Stimulated activated CD4-positive, alpha-beta T cell treated with anti-CD3 and anti-CD28 coated beads, TNF-alpha, amount 100 ng/mL, for 48 hours (primary cell): ENCODE measurements at regions not wholly inside any gene's neighbourhood (a gene's known extent, or its start where the extent isn't known, plus 50 kb on each side); places are given as distances from the start of the nearest gene placed in this dataset.

Experiments
- DNase-seq, 3 donors: peaks; one replicate each; pipeline ENCODE4 v3.0.0-alpha.2; 2020; ENCODE audit warnings: low read depth in 3 of 3

DNA sequence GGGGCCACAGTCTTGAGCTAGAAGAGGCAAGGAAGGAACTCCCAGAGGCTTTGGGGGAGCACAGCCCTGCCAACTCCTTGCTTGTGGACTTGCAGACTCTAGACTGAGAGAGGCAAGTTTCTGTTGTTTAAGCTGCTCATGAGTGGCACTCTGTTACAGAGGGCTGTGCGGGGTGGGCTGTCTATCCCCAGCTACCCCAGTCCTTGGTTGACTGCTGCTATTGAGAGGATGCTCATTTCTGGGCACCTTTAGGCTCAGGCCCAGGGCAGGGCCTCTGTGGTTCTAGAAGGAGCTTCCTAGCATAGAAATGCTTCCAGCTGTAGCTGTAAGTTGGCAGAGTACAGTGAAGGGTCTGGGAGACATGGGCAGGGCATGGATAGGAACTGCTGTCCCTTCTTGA lies 151.3 kb upstream of the GGTLC1 start:
- DNase-seq, result no peak

DNA sequence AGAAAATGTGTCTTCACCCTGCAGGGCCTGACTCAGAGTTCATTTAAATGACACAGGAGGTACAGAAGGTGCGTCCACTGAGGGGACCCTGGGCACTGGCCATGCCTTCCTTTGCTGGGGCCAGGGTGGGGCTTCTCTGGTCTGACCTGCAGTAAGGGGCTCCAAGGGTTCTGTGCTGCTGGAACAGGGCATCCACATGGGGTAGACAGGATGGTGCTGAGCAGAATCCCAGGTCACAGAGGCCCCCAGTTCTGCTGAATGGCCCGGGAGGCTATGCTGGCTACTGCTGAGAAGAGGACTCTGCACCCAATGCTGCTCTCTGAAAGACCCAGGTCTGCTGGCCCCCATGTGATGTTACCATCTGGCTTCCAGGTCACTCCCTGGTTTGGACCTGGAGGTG lies 150.4 kb upstream of the GGTLC1 start:
- no peak for DNase-seq

DNA sequence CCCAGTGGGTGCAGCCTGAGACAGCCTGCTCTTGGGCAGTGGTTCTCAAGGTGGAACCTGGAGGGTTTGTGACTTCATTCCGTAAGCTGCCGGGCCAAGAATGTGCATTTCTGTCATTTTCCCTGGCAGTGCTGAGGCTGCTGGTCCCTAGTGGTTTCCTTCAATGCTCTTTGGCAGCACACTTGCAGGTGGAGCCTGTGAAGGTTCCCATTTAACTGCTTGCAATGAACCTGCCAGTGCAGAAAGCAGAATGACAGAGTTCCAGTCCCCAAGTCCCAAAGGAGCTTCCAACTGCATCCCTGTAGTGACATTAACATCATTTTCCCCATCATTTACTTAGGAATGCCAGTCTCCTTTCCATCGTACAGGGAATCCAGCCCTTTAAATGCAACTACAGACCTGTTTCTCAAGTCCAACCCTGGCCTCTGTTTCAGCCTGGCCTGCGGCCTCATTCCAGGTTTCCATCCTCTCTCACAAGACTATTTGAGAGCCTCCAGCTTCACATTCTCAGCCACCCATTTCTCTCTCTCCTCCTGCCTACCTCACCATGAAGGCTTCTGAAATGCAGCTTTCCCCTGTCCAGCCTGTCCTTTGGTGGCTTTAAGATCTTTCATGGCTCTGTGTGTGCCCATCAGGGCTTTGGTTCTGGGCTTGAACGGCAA lies 149.7 kb upstream of the GGTLC1 start:
- no peak for DNase-seq

DNA sequence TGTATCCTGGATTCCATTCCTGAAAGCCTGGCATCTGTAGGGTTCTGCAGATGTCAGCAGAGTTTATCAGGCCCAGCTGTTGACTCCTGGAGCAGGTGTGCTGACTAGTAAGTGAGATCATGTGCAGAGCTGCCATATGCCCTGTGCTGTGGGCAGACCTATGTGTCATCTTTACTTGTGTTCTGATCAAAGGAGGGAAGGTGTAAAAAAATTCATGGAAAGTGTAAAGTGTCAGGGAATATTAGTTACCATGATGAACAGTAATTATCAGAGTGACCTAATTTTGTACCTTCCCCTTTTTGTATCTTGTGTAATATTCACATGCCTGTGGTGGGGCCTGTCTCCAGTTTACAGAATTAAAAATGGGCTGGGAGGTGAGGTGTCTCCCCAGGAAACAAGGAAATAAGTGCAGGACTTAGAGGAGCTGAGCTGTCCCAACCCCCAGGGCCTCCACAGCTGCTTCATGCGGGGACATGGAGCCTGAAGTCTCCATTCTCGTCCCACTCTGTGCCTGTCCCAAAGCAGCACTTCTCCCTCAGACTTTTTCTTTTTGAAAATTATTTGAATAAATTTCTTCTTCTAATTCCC lies 148.2 kb upstream of the GGTLC1 start:
- no peak for DNase-seq

DNA sequence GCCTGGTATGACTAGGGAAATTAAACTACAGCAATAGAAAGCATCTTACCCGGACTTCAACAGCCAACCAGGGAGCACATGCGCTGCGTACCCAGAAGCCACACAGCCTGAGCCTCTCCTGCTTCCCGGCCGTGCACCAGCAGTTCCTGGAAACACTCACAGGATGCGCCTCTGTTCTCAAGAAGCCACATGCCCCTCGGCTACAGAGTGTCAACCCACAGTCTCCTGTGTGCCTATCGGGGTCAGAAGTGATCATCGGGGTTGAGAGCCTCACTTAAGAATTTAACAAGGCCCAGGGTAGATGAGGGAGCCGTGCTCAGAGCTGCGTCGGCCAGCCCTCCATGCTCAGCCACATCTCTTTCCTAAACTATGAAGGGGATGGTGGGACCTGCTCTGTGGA lies 147.2 kb upstream of the GGTLC1 start:
- no peak for DNase-seq

DNA sequence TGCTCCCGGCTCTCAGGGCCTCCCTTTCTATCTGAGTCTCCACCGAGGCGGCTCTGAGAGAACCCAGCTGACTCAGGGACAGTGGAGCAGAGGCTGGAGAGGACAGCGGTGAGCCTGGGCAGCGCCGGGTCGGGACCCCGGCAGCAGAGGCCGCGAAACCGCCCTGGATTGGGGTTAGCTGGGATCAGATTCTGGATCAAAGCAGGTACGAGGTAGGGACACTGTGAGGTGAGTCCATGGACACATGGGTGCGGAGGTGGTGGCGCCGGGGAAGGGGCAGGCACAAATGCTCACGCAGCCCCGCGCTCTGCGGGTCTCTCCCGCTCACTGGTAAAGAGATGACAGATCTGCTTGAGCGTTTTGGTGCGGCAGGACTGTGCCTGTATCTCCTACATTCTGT lies 146.4 kb upstream of the GGTLC1 start:
- no peak for DNase-seq

DNA sequence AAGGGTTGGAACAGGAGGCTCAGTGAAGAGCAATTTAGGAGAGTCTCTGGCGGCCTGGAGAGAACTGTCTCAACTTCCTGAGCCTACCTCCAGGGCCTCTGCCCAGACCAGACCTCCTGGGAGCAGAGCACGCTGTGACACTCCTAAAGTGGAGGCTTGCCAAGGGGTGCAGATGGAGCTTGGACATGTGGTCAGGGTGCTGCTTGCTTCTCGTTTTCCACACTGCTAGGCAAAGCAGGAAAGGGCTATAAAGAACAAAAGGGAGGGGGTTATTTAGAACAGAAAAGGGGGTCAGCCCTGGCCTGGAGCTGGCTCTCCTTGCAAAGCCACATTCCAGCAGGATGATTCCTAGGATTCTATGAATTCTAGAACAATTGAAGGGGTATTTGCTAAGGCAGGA lies 145.7 kb upstream of the GGTLC1 start:
- no peak for DNase-seq

DNA sequence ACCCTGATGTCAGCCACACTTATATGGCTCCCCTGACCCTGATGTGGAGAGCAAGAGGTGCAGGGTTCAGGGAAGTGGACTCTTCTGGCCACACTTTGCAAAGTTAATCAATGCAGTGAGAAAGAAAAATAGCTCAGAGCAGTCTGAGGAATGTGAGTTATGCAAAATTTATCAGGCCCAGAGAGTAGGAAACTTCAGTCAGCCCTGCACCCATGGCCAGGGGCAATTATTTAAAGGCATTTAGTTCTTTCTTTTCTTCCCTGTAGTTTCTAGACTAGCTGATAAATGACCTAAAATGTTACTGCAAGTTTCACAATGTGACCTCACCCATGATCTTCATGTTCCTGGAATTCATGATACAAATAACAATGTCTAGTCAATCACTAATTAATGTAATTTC lies 143.7 kb upstream of the GGTLC1 start:
- DNase-seq, result no peak

DNA sequence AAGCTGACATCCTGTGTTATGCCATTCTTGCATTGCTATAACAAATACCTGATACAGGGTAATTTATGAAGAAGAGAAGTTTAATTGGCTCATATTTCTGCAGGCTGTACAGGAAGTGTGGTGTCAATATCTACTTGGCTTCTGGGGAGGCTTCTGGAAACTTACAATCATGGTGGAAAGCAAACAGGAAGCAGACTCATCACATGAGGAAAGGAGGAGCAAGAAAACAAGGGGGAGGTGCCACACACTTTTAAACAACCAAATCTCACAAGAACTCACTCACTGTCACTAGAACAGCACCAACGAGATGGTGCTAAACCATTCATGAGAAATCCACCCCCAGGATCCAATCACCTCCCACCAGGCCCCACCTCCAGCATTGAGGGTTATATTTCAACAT lies 143.1 kb upstream of the GGTLC1 start:
- no peak for DNase-seq

DNA sequence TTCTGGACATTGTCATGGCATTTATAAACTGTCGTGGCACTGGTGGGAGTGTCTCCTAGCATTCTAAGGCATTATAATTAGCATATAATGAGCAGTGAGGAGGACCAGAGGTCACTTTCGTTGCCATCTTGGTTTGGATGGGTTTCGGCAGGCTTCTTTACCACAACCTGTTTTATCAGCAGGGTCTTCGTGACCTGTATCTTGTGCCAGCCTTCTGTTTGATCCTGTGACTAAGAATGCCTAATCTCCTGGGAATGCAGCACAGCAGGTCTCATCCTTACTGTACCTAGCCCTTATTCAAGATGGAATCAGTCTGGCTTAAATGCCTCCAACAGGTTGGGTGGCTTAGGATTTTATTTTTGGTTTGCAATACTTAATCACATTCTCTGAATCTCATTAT lies 142.7 kb upstream of the GGTLC1 start:
- no peak for DNase-seq

DNA sequence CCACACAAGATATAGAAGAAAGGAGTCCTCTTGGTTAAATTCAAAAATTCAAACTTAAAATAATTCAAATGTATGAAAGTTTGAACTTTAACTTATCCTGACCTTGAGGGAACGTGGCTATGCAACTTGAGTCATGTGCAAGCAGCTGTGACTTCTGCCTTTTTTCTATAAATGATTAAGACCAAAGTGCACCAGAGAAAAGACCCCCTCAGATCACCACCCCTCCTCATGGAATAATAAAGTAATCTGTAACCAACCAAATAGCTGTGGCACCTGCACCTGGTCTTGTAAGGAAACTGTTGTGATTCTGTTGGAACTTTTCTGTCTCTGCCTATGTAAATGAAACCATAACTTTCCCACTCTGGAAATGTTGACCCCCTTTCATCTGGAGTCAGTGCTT lies 141.1 kb upstream of the GGTLC1 start:
- no peak for DNase-seq

DNA sequence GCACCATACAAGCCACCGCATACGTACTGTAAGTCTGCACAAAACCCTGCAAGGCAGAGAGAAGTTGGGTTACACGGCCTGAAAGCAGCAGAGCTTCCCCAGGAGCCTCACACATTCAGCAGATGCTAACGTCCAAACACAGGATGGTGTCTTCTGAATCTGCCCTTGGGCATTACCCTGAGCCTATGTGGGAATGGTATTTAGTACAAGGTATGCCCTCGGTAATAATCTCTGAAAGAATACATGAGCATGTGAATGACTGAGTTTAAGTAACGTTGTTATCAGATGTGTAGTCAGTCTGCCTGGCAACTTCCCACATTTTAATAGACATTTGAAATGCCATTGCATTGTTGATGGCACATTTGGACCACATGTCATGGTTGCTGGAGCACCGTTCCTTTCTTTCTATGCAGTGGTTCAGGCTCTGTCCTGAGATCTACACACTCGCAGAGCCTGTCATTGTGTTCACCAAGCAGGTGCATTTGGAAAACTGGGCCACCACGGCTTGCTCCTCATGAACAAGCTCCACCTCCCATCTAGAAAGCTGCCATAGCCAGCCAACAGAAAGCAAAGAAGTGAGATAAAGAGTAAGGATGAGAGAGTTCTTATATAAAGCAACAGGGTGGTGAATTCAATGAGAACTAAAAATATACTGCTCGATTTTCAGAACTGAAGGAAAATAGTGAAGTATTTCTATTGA lies 136.5 kb upstream of the GGTLC1 start:
- no peak for DNase-seq

DNA sequence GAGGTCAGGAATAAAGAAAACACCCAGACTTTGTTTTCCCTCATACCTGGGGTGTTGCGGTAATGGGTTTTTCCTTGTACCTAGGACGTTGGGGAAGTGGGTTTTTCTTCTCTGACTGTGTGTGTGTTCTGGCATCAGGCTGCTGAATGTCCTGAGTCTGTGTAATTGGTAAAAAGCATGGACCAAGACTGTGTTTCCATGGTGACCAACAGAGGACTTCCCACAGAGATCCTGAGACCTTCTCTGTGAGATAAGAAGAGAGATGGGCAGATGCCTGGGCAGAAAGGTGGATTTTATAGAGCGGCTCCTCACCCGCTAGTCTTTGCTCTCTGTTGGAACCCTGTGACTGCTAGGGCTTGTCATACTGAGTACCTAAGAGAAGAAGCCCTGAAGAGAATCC lies 135.4 kb upstream of the GGTLC1 start:
- no peak for DNase-seq

DNA sequence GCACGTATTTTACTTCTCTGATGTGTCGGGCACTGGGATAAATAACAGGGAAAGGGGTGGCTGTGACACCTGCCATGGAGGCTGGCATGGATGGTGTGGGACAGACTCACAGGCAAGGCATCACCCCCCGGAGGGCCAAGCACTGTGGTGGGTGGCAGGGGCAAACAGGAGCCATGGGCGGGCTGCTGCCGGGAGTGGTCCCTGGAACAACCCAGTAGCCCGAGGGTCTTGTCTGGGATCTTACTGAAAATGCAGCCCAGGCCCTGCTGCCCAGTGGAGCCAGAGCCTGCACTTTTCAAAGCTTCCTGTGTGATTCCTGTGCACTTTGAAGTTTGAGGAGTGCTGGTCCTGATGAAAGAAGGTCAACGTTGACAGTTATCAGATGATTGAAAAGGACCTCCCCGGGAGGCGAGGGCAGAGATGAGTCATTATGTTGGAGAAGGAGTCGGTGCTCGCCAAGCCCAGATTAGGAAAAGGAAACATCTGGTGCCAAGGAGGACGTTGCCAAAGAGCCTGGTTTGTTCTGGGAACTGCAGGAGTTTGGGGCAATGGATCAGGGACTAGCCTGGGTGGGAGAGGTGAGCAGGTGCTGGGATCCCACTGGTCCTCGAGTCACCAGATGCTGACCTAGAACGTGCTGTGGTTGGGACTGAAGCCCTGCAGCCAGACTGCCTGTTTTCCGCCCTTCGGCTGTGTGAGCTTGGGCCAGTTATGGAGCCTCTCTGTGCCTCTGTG lies 130.0 kb upstream of the GGTLC1 start:
- no peak for DNase-seq

DNA sequence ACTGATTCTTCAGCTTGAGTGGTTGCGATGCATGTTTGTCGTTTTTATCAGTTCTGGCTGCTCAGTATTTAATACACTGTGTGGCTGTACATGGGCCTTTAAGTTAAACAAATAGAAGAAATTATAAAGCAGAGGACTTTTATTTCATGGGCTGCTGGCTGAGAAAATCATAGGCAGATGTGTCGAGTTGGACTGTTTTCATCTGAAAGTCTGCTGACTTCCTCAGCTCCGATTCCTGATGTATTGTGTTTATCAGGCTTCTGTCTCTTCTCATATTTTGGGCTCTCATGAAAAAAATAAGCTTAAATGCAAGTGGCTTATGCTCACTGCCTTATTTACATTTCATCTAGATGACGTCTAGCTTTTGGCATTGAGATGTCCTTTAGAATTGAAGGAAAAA lies 129.5 kb upstream of the GGTLC1 start:
- DNase-seq, result no peak

DNA sequence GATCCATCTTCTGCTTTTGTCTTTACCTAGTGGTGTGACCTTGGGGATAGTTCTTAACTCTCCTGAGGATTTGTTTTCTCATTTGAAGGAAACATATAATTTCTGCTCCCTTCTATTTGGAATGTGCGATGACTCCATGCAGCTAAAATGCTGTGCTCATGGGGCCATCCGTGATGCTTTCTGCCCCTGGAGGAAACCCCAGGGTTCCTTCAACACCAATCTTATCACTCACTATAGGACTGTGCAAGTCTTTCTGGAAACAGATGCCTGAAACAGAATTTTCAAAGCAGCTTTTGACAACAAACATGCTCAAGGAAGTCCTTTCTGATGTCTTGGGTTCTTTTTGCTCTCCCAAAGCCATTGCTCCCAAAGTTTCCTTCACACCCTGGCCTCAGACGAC lies 128.8 kb upstream of the GGTLC1 start:
- DNase-seq, result no peak

DNA sequence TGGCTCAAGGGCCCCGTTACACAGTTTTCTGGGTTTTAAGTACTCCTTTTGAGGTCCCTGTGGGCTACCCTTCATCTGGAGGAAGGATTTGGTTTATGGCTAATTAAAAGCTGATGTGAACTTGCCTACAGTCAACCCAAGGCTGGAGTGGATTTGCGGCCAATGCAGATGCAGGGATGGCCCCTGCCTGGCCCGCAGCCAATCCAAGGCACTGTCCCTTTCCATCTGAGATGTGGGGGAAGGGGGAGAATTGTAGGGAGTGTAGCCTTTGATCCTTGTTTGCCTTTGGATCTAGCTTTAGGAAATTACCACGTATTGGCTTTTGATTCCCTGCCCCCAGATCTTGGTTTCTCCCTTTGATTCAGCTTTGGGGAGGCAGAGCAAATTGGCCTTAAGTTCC lies 128.0 kb upstream of the GGTLC1 start:
- no peak for DNase-seq

DNA sequence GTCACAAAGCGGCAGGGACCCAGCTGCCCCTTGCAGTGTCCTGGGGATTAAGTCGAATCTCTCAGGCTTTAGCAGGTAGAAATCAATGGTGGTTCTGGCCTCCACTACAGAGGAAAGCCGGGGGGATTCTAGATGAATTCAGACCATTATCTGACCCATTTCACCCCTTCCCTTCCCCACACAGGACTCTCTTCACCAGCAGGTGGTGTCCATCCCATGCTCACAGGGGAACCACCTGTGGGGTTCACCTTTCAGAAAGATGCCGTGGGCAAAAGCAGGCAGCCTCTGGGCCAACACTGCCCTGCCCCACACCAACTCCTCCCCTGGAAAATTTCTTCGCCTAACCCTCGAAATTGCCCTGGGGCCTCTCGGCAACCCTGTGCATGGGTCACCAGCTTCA lies 123.8 kb upstream of the GGTLC1 start:
- DNase-seq, result no peak

DNA sequence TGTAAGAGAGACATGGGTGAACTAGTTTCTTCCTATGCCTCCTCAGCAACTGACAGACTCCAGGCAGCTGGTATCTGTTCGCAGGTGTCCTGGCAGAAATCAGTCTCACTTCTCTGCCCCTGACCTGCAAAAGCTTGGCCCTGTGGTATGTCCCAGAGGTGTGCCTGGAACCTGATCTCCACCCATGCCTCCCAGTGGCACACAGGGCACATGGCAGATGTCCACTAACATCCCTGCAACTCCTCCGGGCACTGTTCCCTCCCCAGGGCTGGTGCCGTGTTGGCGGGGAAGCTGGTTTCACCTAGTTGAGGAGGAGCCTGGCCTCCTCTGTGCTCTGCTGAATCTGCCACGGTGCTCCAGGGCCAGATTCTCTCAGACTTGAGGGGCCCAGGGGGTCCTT lies 123.3 kb upstream of the GGTLC1 start:
- DNase-seq, result no peak

DNA sequence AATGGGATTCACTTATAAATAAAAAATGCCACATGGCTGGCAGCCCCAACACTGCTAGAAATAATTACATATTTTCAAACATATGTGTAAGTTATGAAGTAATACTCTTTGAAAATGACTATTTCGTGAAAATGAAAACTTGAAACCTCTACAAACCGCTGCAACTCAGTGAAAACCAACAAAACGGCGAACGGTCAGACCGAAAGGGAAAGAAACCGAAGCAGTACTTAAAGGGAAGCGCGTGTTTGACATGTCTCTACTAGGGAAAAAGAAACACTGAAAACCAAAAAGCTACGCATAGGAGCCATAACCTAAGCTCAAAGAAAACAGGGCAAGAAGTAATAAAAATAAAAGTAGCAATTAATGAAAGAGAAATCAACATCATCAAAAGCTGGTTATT lies 121.0 kb upstream of the GGTLC1 start:
- no peak for DNase-seq

DNA sequence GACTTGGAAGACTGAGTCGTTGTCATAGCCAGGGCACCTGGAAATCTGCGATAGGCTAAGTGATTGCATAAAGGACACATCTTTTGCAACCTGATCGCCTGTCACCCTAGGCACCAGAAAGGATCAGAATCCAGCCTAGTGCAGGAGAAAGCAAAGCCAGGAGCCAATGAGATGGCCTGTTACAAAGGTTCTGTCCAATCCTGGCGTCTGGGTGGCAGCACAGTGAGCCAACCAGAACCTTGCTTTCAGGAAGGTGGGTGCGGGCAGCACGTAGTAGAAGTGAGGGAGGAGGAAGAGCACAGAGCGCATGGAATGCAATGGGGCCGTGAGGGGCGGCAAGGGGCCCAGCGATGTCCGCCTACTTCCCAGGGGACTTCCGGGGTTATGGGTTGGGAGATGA lies 120.4 kb upstream of the GGTLC1 start:
- no peak for DNase-seq

DNA sequence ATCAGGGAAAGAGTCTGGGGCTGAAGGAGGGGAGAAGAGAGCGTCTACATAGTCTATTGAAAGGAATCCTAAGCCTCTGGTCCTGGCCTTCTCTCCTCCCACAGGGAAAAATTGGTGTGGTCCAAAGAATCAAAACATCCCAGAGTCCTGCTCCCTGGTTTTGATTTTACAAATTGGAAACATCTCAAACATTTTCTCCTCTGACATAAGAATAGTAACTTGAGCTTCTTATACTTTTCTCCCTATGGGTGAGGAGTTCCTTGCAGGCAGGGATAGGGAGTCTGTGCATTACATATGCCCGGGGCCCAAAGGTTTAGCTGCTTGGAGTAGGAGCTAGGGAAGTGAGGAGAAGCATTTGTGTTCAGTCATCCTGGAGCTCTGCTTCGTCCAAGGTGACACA lies 120.0 kb upstream of the GGTLC1 start:
- DNase-seq, result no peak
